Mesothelial cell of epicardium (in vitro differentiated cells): ENCODE measurements at regions not wholly inside any gene's neighbourhood (a gene's known extent, or its start where the extent isn't known, plus 50 kb on each side); places are given as distances from the start of the nearest gene placed in this dataset.

Experiments used
- DNase-seq, 2 experiments: peaks; one replicate each; pipeline ENCODE4 v3.0.0; 2021; ENCODE audit warnings: low spot score in 2 of 2; ENCODE audit not compliant: unreplicated experiment in 2 of 2
- H3K27ac Mint-ChIP-seq: 2 replicates; pipeline ENCODE4 v1.8.0; 2021; ENCODE audit warnings: mixed read lengths
- H3K27me3 Mint-ChIP-seq: 2 replicates; pipeline ENCODE4 v1.8.0; 2021; ENCODE audit warnings: low read depth, mixed read lengths
- H3K36me3 Mint-ChIP-seq: 2 replicates; pipeline ENCODE4 v1.8.0; 2021; ENCODE audit warnings: mixed read lengths
- H3K4me1 Mint-ChIP-seq: 2 replicates; pipeline ENCODE4 v1.8.0; 2021; ENCODE audit warnings: mixed read lengths
- H3K4me3 Mint-ChIP-seq: 2 replicates; pipeline ENCODE4 v1.8.0; 2021; ENCODE audit warnings: mild to moderate bottlenecking, moderate library complexity, mixed read lengths
- H3K9me3 Mint-ChIP-seq: 2 replicates; pipeline ENCODE4 v1.8.0; 2021; ENCODE audit warnings: mixed read lengths
- CTCF ChIP-seq: fragments of 200-600 bp; sonication (generic); IDR thresholded peaks from one replicate; pipeline ENCODE4 v1.5.0; 2021; ENCODE audit warnings: antibody characterized with exemption; ENCODE audit not compliant: unreplicated experiment

- no peak overlapping the region for H3K27ac Mint-ChIP-seq
Measured at GRCh38 chr2:11983401-11983800, 237.0 kb downstream of the LPIN1 start.

GRCh38 chr2:11983870-11984269 lies 237.4 kb downstream of the LPIN1 start:
- Mint-ChIP-seq H3K27ac (no peak overlapping the region), H3K27me3 (peaks cover 37% of the 10 kb centered on the region)
- TF ChIP-seq CTCF, result no peak

More at GRCh38 chr2:11983401-11983800, 237.0 kb downstream of the LPIN1 start:
- DNase-seq, result no peak
- peaks cover 32% of the 10 kb centered on the region for H3K27me3 Mint-ChIP-seq
- TF ChIP-seq CTCF, result no peak
- H3K4me3 Mint-ChIP-seq, result no peak overlapping the region
- peaks cover 20% of the 10 kb centered on the region for H3K4me1 Mint-ChIP-seq
- H3K36me3 Mint-ChIP-seq, result no peaks in the 10 kb centered on the region
- peaks cover 5% of the 10 kb centered on the region for H3K9me3 Mint-ChIP-seq

GRCh38 chr2:11984316-11985158 lies 238.1 kb downstream of the LPIN1 start:
- no peak overlapping the region for H3K27ac Mint-ChIP-seq
- peaks cover 20% of the 10 kb centered on the region for H3K4me1 Mint-ChIP-seq
- no peaks in the 10 kb centered on the region for H3K36me3 Mint-ChIP-seq
- peaks cover 5% of the 10 kb centered on the region for H3K9me3 Mint-ChIP-seq
- no peak overlapping the region for H3K4me3 Mint-ChIP-seq
- no peak for TF ChIP-seq CTCF
- H3K27me3 Mint-ChIP-seq, result peaks cover 37% of the 10 kb centered on the region
- DNase-seq, result no peak

More at GRCh38 chr2:11983870-11984269, 237.4 kb downstream of the LPIN1 start:
- Mint-ChIP-seq H3K4me3 (no peak overlapping the region), H3K36me3 (no peaks in the 10 kb centered on the region), H3K4me1 (peaks cover 20% of the 10 kb centered on the region), H3K9me3 (peaks cover 5% of the 10 kb centered on the region)
- no peak for DNase-seq

GRCh38 chr2:11985817-11986566 lies 239.6 kb downstream of the LPIN1 start:
- peaks cover 32% of the 10 kb centered on the region for H3K27me3 Mint-ChIP-seq

GRCh38 chr2:11987151-11987550 lies 240.7 kb downstream of the LPIN1 start:
- DNase-seq, result no peak
- peaks cover 20% of the 10 kb centered on the region for H3K4me1 Mint-ChIP-seq
- no peak for TF ChIP-seq CTCF
- H3K4me3 Mint-ChIP-seq, result no peak overlapping the region
- no peaks in the 10 kb centered on the region for H3K36me3 Mint-ChIP-seq
- H3K27ac Mint-ChIP-seq, result no peak overlapping the region
- peaks cover 32% of the 10 kb centered on the region for H3K27me3 Mint-ChIP-seq
- H3K9me3 Mint-ChIP-seq, result peaks cover 5% of the 10 kb centered on the region

More at GRCh38 chr2:11985817-11986566, 239.6 kb downstream of the LPIN1 start:
- Mint-ChIP-seq H3K4me1 (peaks cover 20% of the 10 kb centered on the region), H3K27ac (no peak overlapping the region), H3K4me3 (no peak overlapping the region), H3K36me3 (no peaks in the 10 kb centered on the region), H3K9me3 (peaks cover 5% of the 10 kb centered on the region)
- TF ChIP-seq CTCF, result no peak
- DNase-seq, result no peak
